OCI-LY3 (cell line): ENCODE measurements at regions not wholly inside any gene's neighbourhood (a gene's known extent, or its start where the extent isn't known, plus 50 kb on each side); places are given as distances from the start of the nearest gene placed in this dataset.
"Not testable (repeated sequence)": the region's sequence is repeated elsewhere in the genome, so short reads cannot be mapped to it uniquely, and the experiment has no call there.

Experiments used
- H2AFZ ChIP-seq: fragments of 200-600, 300-600 bp; shearing (Covaris generic); 2 replicates; pipeline ENCODE4 v1.6.0; 2014; ENCODE audit warnings: antibody characterized with exemption, low read depth, low read length
- H3K27ac ChIP-seq: fragments of 200-600, 300-600 bp; sonication (generic); 2 replicates; pipeline ENCODE4 v1.5.1; 2014; ENCODE audit warnings: mild to moderate bottlenecking, low read length, moderate library complexity, mixed read lengths
- H3K27me3 ChIP-seq: fragments of 200-600, 300-600 bp; sonication (generic); 2 replicates; pipeline ENCODE4 v1.6.1; 2014; ENCODE audit warnings: low read depth, low read length, mixed read lengths
- H3K36me3 ChIP-seq: fragments of 200-600, 300-600 bp; sonication (generic); replicated peaks from 2 replicates; pipeline ENCODE3; 2014; ENCODE audit warnings: low read depth, low read length, mixed read lengths
- H3K4me1 ChIP-seq: fragments of 300-600, 200-600 bp; sonication (generic); 2 replicates; pipeline ENCODE4 v1.6.1; 2014; ENCODE audit warnings: low read length, mixed read lengths
- H3K4me2 ChIP-seq: fragments of 200-600, 300-600 bp; sonication (generic); 2 replicates; pipeline ENCODE4 v1.6.1; 2014; ENCODE audit warnings: low read length, mixed read lengths
- H3K4me3 ChIP-seq: fragments of 300-600, 200-600 bp; sonication (generic); 2 replicates; pipeline ENCODE4 v1.5.1; 2014; ENCODE audit warnings: antibody characterized with exemption, mild to moderate bottlenecking, low read length, moderate library complexity
- H3K79me2 ChIP-seq: fragments of 300-600, 200-600 bp; shearing (Covaris generic); 2 replicates; pipeline ENCODE4 v1.6.1; 2014; ENCODE audit warnings: mild to moderate bottlenecking, low read length, mixed read lengths
- H3K9ac ChIP-seq: fragments of 300-600, 200-600 bp; shearing (Covaris generic); 2 replicates; pipeline ENCODE4 v1.6.0; 2014; ENCODE audit warnings: mild to moderate bottlenecking, low read length, moderate library complexity
- H3K9me3 ChIP-seq: fragments of 200-600, 300-600 bp; shearing (Covaris generic); 2 replicates; pipeline ENCODE4 v1.6.1; 2014; ENCODE audit warnings: low read length, mixed read lengths; ENCODE audit not compliant: insufficient read depth
- H4K20me1 ChIP-seq: fragments of 200-600, 300-600 bp; sonication (generic); 2 replicates; pipeline ENCODE4 v1.6.1; 2016; ENCODE audit warnings: low read length, mixed read lengths; ENCODE audit not compliant: insufficient read depth
- EZH2phosphoT487 ChIP-seq: fragments of 200-600 bp; shearing (Covaris generic); IDR thresholded peaks from 2 replicates; pipeline ENCODE4 v1.6.1; 2018; ENCODE audit warnings: antibody characterized with exemption, mixed run types, low read depth
- TF ChIP-seq, protein P1 (sequence below): fragments of 200-600, 300-600 bp; sonication (generic); IDR thresholded peaks from 2 replicates; pipeline ENCODE4 v1.5.1; 2014; ENCODE audit warnings: antibody characterized with exemption, low read length, low read depth

DNA sequence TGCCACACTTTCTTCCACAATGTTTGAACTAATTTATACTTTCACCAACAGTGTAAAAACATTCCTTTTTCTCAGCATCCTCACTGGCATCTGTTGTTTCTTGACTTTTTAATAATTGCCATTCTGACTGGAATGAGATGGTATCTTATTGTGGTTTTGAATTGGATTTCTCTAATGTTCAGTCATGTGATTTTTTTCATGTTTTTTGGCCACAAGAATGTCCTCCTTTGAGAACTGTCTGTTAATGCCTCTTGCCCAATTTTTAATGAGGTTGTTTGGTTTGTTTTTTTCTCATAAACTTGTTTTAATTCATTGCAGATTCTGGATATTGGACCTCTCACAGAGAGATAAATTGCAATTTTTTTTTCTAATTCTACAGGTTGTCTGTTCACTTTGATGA is 1195.2 kb downstream of the TECRL start:
- H3K4me2 ChIP-seq, result no peak overlapping the region
- no peaks in the 10 kb centered on the region for H3K79me2 ChIP-seq
- no peaks in the 10 kb centered on the region for H4K20me1 ChIP-seq
- no peaks in the 10 kb centered on the region for H3K36me3 ChIP-seq
- no peaks in the 10 kb centered on the region for H3K27me3 ChIP-seq
- H3K4me1 ChIP-seq, result no peaks in the 10 kb centered on the region
- H3K9me3 ChIP-seq, result no peaks in the 10 kb centered on the region
- no peak overlapping the region for H3K4me3 ChIP-seq
- H3K27ac ChIP-seq, result no peak overlapping the region
- no peak overlapping the region for H2AFZ ChIP-seq
- no peak overlapping the region for H3K9ac ChIP-seq
- TF ChIP-seq, protein P1, sequence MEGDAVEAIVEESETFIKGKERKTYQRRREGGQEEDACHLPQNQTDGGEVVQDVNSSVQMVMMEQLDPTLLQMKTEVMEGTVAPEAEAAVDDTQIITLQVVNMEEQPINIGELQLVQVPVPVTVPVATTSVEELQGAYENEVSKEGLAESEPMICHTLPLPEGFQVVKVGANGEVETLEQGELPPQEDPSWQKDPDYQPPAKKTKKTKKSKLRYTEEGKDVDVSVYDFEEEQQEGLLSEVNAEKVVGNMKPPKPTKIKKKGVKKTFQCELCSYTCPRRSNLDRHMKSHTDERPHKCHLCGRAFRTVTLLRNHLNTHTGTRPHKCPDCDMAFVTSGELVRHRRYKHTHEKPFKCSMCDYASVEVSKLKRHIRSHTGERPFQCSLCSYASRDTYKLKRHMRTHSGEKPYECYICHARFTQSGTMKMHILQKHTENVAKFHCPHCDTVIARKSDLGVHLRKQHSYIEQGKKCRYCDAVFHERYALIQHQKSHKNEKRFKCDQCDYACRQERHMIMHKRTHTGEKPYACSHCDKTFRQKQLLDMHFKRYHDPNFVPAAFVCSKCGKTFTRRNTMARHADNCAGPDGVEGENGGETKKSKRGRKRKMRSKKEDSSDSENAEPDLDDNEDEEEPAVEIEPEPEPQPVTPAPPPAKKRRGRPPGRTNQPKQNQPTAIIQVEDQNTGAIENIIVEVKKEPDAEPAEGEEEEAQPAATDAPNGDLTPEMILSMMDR, result no peak
- TF ChIP-seq EZH2phosphoT487, result no peak

DNA sequence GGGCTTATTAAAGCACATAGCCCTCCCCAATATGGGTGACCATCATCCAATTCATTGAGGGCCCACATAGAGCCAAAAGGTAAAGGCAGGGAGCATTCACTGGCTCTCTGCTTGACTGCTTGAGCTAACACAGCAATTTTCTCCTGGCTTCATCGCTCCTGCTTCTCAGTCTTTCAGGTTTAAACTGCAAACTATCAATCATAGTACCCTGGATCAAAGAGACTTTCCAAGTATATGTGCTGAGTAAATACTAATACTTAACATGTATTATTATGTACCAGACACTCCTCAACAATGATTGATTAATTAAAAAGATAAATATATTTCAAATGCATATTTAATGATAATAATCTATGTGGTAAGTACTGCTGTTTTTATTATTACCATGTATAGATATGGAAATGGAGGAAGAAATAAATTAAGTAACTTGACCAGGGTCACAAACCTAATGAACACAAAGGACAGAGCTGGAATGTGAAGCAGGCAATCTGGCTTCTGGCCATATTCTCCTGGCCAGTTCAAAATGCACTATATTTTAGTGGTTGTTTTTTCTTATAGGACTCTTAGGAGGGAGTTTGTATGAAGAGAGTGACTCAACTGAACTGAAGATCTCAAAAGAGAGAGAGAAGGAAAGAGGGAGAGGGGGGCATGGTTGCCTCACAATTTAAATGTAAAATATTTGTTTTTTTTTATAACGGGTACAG is 1197.3 kb downstream of the TECRL start:
- Histone ChIP-seq H3K9me3 (no peaks in the 10 kb centered on the region), H3K27me3 (no peaks in the 10 kb centered on the region), H3K9ac (no peak overlapping the region), H3K4me1 (no peaks in the 10 kb centered on the region), H3K27ac (no peak overlapping the region), H4K20me1 (no peaks in the 10 kb centered on the region), H3K36me3 (no peaks in the 10 kb centered on the region), H3K79me2 (no peaks in the 10 kb centered on the region), H2AFZ (no peak overlapping the region), H3K4me3 (no peak overlapping the region), H3K4me2 (no peak overlapping the region)
- no peak for TF ChIP-seq EZH2phosphoT487
- TF ChIP-seq, protein P1, result no peak

GRCh38 chr4:63211375-63211774 is 1197.9 kb downstream of the TECRL start:
- H3K36me3 ChIP-seq, result no peaks in the 10 kb centered on the region
- no peak overlapping the region for H2AFZ ChIP-seq
- TF ChIP-seq, protein P1, result no peak
- TF ChIP-seq EZH2phosphoT487, result no peak
- no peak overlapping the region for H3K27ac ChIP-seq
- no peak overlapping the region for H3K4me2 ChIP-seq
- no peaks in the 10 kb centered on the region for H3K9me3 ChIP-seq
- H4K20me1 ChIP-seq, result no peaks in the 10 kb centered on the region
- no peaks in the 10 kb centered on the region for H3K27me3 ChIP-seq
- H3K79me2 ChIP-seq, result no peaks in the 10 kb centered on the region
- no peak overlapping the region for H3K9ac ChIP-seq
- H3K4me1 ChIP-seq, result no peaks in the 10 kb centered on the region
- H3K4me3 ChIP-seq, result no peak overlapping the region

DNA sequence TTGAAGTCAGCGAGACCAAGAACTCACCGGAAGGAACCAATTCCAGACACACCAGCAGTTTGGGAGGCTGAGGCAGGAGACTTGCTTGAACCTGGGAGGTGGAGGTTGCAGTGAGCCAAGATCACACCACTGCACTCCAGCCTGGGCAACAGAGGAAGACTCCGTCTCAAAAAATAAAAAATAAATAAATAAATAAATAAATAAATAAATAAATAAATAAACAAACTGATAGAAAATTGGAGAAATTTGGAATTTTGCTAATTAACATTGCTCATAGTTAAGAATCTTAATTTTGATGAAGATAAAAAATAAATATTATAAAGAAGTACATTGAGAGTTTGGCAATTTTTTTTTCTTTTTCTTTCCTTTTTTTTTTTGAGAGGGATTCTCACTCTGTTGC is 1216.2 kb downstream of the TECRL start:
- H3K9me3 ChIP-seq, H3K36me3 ChIP-seq, H3K9ac ChIP-seq, H3K79me2 ChIP-seq, H4K20me1 ChIP-seq, H3K4me1 ChIP-seq, H2AFZ ChIP-seq, H3K4me2 ChIP-seq, H3K27me3 ChIP-seq, H3K4me3 ChIP-seq, H3K27ac ChIP-seq: not testable (repeated sequence)

DNA sequence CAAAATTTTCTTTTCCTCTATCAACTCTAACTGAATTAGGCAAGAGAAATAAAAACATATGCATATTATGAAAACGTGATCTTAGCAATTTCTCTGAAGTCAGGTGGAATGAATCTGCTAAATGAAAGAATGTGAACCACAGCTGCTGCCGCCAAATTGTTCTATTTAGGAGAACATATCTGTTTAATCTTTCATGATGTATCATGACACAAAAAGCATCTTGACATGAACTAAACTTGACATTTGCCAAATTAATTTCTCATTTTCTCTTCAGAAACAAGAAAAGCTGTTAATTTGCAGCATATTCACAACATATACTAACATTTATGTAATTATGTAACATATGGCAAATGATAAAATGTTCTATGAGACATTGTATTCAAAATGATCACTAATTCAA is 1237.9 kb downstream of the TECRL start:
- Histone ChIP-seq H3K4me1 (no peaks in the 10 kb centered on the region), H4K20me1 (no peaks in the 10 kb centered on the region)
- TF ChIP-seq, protein P1, result no peak
- no peak for TF ChIP-seq EZH2phosphoT487

More for the DNA sequence above, 1237.9 kb downstream of the TECRL start:
- Histone ChIP-seq H3K79me2 (no peaks in the 10 kb centered on the region), H3K4me3 (no peak overlapping the region), H3K4me2 (no peak overlapping the region), H3K27me3 (no peaks in the 10 kb centered on the region), H2AFZ (no peak overlapping the region), H3K9me3 (no peaks in the 10 kb centered on the region), H3K27ac (no peak overlapping the region), H3K36me3 (no peaks in the 10 kb centered on the region), H3K9ac (no peak overlapping the region)
